Activated naive CD8-positive, alpha-beta T cell treated with anti-CD3 and anti-CD28 coated beads, Interleukin-2, amount 10 ng/mL, durations not matched to agents 7 days and 5 days (primary cell): ENCODE measurements at regions not wholly inside any gene's neighbourhood (a gene's known extent, or its start where the extent isn't known, plus 50 kb on each side); places are given as distances from the start of the nearest gene placed in this dataset.

ENCODE experiments used
- ATAC-seq: fragments of 150-1000 bp; cut with Tn5 transposase; one replicate; pipeline ENCODE4 v1.10.0; 2021; ENCODE audit warnings: low read depth, moderate library complexity
- POLR2A ChIA-PET: fragments of 350-600 bp; sonication (Branson Sonifier 250); formaldehyde crosslinking; loops from one replicate; lab custom pipeline; 2021; ENCODE audit warnings: antibody characterized with exemption; lab: Charles Lee
- DNase-seq: peaks from one replicate; pipeline ENCODE4 v3.0.0; 2021
- H3K27ac Mint-ChIP-seq: one replicate; pipeline ENCODE4 v1.8.0; 2022; ENCODE audit warnings: mild to moderate bottlenecking, mixed read lengths
- H3K27me3 Mint-ChIP-seq: one replicate; pipeline ENCODE4 v1.8.0; 2022; ENCODE audit warnings: mild to moderate bottlenecking, moderate library complexity, mixed read lengths
- H3K36me3 Mint-ChIP-seq: one replicate; pipeline ENCODE4 v1.8.0; 2021; ENCODE audit warnings: mild to moderate bottlenecking, mixed read lengths
- H3K4me1 Mint-ChIP-seq: one replicate; pipeline ENCODE4 v1.8.0; 2021; ENCODE audit warnings: mixed read lengths
- H3K4me3 Mint-ChIP-seq: one replicate; pipeline ENCODE4 v1.8.0; 2022; ENCODE audit warnings: mild to moderate bottlenecking, moderate library complexity, mixed read lengths
- H3K9me3 Mint-ChIP-seq: one replicate; pipeline ENCODE4 v1.8.0; 2021; ENCODE audit warnings: mixed read lengths

DNA sequence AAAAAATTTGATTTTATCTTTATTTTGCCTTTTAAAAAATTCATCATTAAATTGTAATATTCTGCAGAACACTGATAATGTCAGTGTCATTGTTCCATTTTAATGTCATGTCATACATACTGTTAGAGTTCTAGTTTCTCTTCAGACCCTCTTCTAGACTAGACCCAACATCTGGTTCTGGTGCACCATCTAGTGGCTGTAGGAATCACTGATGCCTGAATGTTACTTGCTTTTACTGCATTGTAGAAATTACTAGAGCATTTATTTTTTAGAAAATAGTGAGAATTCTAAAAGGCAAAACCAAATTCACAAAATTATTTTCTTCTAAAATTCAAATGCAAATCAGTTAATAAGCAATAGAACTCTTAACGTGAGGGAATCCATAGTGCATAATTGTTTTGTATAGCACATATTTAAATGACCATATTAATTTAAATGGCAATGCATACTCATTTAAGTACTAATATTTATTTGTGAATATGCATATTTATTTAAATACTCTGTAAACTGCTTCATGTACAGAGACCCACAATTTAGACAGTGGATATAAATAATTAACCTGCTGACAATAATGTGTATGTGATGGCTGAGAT lies 425.7 kb downstream of the KLF12 start:
- DNase-seq (no peak), ATAC-seq (peak; percentile 90)
- H3K4me1 Mint-ChIP-seq: peaks cover 21% of the 10 kb centered on the region
- H3K9me3 Mint-ChIP-seq: no peaks in the 10 kb centered on the region
- POLR2A ChIA-PET: no interaction called here
- no peaks in the 10 kb centered on the region for H3K27me3 Mint-ChIP-seq
- H3K27ac Mint-ChIP-seq: no peak overlapping the region
- H3K4me3 Mint-ChIP-seq: no peak overlapping the region
- peaks cover 37% of the 10 kb centered on the region for H3K36me3 Mint-ChIP-seq

DNA sequence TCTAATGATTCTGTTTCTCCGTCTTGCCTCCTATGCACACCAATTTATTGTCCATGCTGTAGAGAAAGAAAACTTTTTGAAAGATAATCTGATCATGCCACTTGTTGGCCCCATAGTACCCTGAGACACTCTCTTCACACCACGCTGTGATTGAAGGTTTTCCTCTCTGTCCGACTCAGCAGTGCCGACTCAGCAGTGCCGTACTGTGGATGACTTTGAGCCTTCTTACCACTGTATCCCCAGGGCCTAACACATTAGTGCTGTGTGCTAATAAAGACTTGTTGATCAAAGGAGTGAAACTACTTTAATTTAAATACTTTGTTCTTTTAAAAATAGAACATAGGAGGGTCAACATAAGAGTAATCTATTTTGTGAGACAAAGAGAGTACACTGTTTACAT lies 429.6 kb downstream of the KLF12 start:
- H3K4me1 Mint-ChIP-seq: peaks cover 41% of the 10 kb centered on the region
- POLR2A ChIA-PET: no interaction called here
- ATAC-seq (no peak), DNase-seq (no peak)
- H3K27ac Mint-ChIP-seq: peak overlapping the region; percentile 61
- H3K36me3 Mint-ChIP-seq: peaks cover 18% of the 10 kb centered on the region
- no peak overlapping the region for H3K4me3 Mint-ChIP-seq
- no peaks in the 10 kb centered on the region for H3K27me3 Mint-ChIP-seq
- H3K9me3 Mint-ChIP-seq: no peaks in the 10 kb centered on the region

DNA sequence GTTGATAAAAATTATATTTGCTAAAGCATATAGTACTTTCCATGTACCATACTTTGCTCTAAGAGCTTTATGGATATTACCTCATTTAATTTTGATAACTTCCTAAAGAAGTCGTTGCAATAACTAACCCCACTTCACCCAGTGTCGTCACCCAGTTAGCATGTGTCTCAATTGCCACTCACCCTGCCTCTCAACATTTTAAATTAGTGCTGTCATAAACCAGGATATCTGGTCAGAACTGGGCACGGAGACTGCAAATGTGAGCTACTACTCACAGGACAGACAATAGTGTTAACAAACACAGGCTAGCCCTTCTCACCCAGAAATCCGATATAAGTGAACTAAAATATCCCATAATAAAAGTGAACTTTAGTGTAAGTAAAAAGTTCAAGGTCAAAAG lies 430.6 kb downstream of the KLF12 start:
- peaks cover 24% of the 10 kb centered on the region for H3K36me3 Mint-ChIP-seq
- peaks cover 4% of the 10 kb centered on the region for H3K9me3 Mint-ChIP-seq
- H3K4me3 Mint-ChIP-seq: no peak overlapping the region
- H3K4me1 Mint-ChIP-seq: peaks cover 48% of the 10 kb centered on the region
- DNase-seq (no peak), ATAC-seq (no peak)
- POLR2A ChIA-PET: no interaction called here
- no peaks in the 10 kb centered on the region for H3K27me3 Mint-ChIP-seq
- H3K27ac Mint-ChIP-seq: peak overlapping the region; percentile 17

DNA sequence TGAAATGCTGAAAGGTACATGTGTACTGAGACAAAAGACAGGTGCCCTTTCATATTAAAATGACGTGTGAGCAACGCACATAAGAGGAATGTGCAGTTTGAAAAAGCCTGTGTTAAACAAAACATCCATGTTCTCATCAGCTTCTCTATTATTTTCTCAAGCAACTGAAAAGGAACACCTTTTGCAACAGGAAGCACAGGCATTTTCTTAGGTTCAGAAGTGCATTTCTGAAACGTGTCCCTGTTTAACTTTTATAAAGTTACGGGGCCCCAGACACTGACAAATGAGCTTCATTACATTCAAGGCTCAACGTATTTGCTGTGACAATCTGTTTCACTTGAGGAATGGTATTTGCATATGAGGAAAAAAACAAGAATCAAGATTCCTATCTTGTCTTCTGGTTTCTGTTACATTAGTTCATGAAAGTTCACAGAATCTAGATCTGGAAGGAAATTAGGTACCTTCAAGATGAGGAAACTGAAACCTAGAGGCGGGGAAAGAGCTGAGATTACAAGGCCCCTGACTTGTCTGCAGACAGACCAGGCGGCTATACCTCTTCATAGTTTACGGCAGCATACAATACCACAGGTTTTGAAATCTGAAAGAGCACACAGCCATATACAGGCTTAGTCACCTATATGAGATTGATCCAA lies 431.7 kb downstream of the KLF12 start:
- H3K4me1 Mint-ChIP-seq: peaks cover 47% of the 10 kb centered on the region
- peak overlapping the region; percentile 91 for H3K27ac Mint-ChIP-seq

DNA sequence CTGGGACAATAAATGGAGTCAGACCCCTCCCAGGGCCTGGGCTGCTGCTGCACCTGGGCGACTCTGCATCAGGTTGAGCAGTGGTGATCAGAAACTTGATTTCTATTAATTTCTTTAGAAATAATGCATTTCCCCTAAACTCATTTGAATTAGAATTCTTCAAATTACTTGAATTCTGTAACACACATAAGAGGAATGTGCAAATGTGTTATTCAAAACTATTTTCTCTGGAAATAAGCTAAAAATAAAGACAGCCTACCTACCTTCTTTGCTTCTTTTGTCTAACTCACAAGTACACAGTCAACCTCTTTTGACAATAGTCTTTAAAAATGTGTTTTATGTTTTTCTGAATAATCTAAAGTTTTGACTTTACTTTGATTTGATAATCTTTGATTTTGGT lies 433.0 kb downstream of the KLF12 start:
- DNase-seq (no peak), ATAC-seq (no peak)
- POLR2A ChIA-PET: interaction anchor here (0.7 to 2.1 kb wide), 4 partner anchors 10 to 75 kb away, joined by 3 to 7 read pairs (median 6); no protein-coding TSS in a partner anchor
- no peak overlapping the region for H3K27ac Mint-ChIP-seq
- peaks cover 32% of the 10 kb centered on the region for H3K36me3 Mint-ChIP-seq
- H3K4me3 Mint-ChIP-seq: no peak overlapping the region
- peaks cover 51% of the 10 kb centered on the region for H3K4me1 Mint-ChIP-seq
- H3K27me3 Mint-ChIP-seq: no peaks in the 10 kb centered on the region
- H3K9me3 Mint-ChIP-seq: peaks cover 5% of the 10 kb centered on the region

More for the DNA sequence above, 431.7 kb downstream of the KLF12 start:
- peak; percentile 99 for ATAC-seq
- Mint-ChIP-seq H3K36me3 (peaks cover 28% of the 10 kb centered on the region), H3K9me3 (peaks cover 5% of the 10 kb centered on the region), H3K4me3 (peak overlapping the region; percentile 78), H3K27me3 (no peaks in the 10 kb centered on the region)
- DNase-seq: no peak
- POLR2A ChIA-PET: interaction anchor here (0.6 to 1.7 kb wide), 7 partner anchors 12 to 1624 kb away, joined by 3 to 10 read pairs (median 4); partner anchors contain the start of gene KLF5

DNA sequence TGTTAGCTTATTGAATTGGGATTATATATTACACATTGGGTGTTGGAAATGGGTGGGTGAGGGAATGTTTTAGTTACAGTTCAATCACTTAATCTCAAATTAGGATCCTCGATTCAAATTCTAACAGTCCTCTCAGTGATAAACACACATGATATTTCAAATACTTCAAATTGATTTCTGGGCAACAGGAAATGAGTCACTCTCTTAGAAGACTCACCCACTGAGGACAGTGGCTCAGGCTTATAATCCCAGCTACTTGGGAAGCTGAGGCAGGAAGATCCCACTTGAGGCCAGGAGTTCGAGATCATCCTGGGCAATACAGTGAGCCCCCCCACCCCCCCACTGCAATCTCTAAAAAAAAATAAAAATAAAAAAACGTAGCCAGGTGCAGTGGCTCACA lies 435.3 kb downstream of the KLF12 start:
- no peak overlapping the region for H3K4me3 Mint-ChIP-seq
- H3K27ac Mint-ChIP-seq: peak overlapping the region; percentile 16
- no peaks in the 10 kb centered on the region for H3K27me3 Mint-ChIP-seq
- H3K36me3 Mint-ChIP-seq: peaks cover 37% of the 10 kb centered on the region
- H3K9me3 Mint-ChIP-seq: peaks cover 5% of the 10 kb centered on the region
- peaks cover 44% of the 10 kb centered on the region for H3K4me1 Mint-ChIP-seq
- DNase-seq: no peak
- no peak for ATAC-seq
- POLR2A ChIA-PET: interaction anchor here (1.4 kb wide), 1 partner anchor 73 kb away, joined by 4 read pairs; no protein-coding TSS in a partner anchor

DNA sequence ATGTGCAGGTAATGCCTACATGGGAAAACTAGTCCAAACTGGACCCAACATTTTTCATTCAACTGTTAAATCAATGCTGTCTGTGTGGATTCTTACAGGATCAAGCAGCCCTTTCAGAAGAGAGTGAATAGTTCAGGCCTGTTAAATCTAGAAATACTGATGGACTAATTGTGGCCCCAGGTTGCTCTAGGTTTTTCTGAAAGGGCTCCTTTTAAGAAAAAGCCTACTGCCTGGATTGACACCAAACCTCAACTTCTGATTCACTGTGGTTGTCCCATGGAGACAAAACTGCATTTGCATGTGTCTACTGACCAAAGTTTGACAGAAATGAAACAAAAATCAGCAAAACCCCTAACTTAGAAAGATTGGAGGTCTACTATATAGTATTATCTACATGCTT lies 437.0 kb downstream of the KLF12 start:
- Mint-ChIP-seq H3K27me3 (no peaks in the 10 kb centered on the region), H3K36me3 (peaks cover 35% of the 10 kb centered on the region), H3K4me1 (peaks cover 31% of the 10 kb centered on the region), H3K4me3 (no peak overlapping the region), H3K9me3 (peaks cover 5% of the 10 kb centered on the region), H3K27ac (peak overlapping the region; percentile 63)
- DNase-seq (no peak), ATAC-seq (peak; percentile 19)
- POLR2A ChIA-PET: no interaction called here

DNA sequence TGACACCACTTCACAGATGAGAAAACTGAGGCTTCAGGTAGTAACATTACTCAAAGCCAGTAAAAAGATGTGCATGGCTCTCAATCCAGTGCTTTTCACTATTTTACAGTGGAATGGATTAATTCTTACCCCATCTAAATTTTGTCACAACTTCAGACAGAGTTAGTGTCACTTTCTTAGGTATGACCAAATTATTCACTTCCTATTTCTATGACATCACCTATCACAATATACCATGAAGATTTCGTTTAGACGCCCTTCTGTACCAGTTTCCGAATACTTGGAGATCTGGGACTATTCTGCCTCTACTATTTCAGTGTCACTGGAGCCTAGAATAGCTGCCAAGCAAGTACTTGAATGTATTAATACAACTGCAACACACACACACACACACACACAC lies 437.5 kb downstream of the KLF12 start:
- Mint-ChIP-seq H3K4me3 (no peak overlapping the region), H3K27me3 (no peaks in the 10 kb centered on the region), H3K9me3 (peaks cover 5% of the 10 kb centered on the region), H3K27ac (no peak overlapping the region), H3K36me3 (peaks cover 35% of the 10 kb centered on the region), H3K4me1 (peaks cover 26% of the 10 kb centered on the region)
- no peak for DNase-seq
- ATAC-seq: no peak
- POLR2A ChIA-PET: no interaction called here

DNA sequence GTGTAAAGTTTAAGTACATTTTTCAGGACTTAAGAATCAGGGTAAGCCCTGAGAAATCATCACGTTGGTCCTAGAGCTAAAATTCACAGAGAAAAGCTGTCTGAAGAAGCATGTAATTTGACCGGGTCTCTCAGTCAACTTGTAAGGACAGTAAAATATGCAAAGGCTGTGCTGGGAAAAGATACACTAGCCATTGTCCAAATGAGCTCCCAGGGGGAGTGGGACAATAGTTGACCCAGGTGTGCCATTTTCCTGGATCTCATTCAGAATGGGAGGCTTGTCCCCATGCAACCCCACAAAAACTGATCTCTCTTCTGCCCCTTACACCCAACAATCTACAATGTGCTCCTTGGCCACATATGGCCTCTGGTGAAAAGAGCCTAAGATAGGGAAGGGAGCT lies 437.9 kb downstream of the KLF12 start:
- DNase-seq (no peak), ATAC-seq (no peak)
- Mint-ChIP-seq H3K9me3 (peaks cover 5% of the 10 kb centered on the region), H3K4me1 (peaks cover 24% of the 10 kb centered on the region), H3K27ac (no peak overlapping the region), H3K4me3 (no peak overlapping the region), H3K36me3 (peaks cover 35% of the 10 kb centered on the region), H3K27me3 (no peaks in the 10 kb centered on the region)
- POLR2A ChIA-PET: no interaction called here

DNA sequence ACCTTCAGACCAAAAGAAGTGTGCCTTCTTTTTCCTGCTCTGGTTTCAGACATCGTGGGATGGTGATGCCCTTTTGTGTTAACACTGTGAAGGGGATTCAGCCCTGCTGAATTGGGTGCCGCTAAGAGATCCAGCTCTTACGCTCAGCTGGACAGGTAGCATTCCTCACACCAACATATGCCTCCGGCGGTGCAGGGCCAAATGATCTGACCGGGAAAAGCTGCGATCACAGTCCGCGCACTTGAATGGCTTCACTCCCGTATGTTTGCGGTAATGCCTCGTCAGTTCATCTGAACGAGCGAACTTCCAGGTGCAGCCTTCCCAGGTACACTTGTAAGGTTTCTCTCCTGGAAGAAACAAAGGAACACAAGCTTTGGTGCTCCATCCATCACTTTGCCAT lies 438.9 kb downstream of the KLF12 start:
- Mint-ChIP-seq H3K4me1 (peaks cover 20% of the 10 kb centered on the region), H3K27ac (no peak overlapping the region), H3K36me3 (peaks cover 35% of the 10 kb centered on the region), H3K4me3 (no peak overlapping the region), H3K27me3 (no peaks in the 10 kb centered on the region), H3K9me3 (peaks cover 5% of the 10 kb centered on the region)
- DNase-seq (no peak), ATAC-seq (no peak)
- POLR2A ChIA-PET: no interaction called here

DNA sequence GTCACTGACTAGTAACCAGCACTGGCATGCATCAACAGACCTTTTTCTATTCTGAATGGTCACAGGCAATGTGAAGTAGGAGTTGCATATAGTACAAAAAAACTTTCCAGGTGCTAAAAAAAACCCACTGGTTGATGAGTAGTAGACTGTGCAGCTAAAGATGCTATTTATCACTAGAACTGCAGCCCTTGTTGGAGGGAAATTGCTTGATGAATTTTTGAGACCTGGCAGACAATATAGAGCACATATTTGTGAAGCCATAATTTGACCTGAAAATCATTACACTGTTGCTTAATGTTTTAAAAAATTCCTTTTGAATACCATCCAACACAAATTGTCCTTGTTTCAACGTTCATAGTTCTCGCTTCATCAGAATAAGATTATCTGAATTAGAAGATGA lies 441.0 kb downstream of the KLF12 start:
- H3K36me3 Mint-ChIP-seq: peaks cover 40% of the 10 kb centered on the region
- no peak overlapping the region for H3K27ac Mint-ChIP-seq
- H3K9me3 Mint-ChIP-seq: peaks cover 1% of the 10 kb centered on the region
- H3K4me1 Mint-ChIP-seq: peaks cover 12% of the 10 kb centered on the region
- no peaks in the 10 kb centered on the region for H3K27me3 Mint-ChIP-seq
- DNase-seq (no peak), ATAC-seq (no peak)
- H3K4me3 Mint-ChIP-seq: no peak overlapping the region
- POLR2A ChIA-PET: no interaction called here

DNA sequence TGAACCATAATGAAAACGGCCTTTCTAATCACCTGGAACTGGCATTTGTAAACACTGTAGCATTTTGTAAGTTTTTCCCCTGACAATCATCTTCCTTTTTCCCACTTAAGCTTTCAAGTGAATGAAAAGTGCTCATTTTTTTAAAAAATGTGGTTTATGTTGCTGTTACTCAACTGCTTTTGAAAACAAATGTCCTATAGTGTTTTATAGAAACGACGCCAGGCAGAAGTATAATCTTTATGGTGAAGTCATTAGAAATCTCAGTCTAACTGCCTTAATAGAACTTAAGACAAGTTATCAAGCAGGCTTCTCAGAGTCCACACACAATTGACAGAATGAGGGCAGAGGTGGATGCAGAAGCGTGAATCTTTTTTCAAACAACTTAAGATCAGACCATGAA lies 442.3 kb downstream of the KLF12 start:
- Mint-ChIP-seq H3K27ac (no peak overlapping the region), H3K36me3 (peaks cover 30% of the 10 kb centered on the region), H3K4me1 (peaks cover 6% of the 10 kb centered on the region), H3K9me3 (no peaks in the 10 kb centered on the region), H3K27me3 (no peaks in the 10 kb centered on the region), H3K4me3 (no peak overlapping the region)
- DNase-seq (no peak), ATAC-seq (no peak)
- POLR2A ChIA-PET: no interaction called here

DNA sequence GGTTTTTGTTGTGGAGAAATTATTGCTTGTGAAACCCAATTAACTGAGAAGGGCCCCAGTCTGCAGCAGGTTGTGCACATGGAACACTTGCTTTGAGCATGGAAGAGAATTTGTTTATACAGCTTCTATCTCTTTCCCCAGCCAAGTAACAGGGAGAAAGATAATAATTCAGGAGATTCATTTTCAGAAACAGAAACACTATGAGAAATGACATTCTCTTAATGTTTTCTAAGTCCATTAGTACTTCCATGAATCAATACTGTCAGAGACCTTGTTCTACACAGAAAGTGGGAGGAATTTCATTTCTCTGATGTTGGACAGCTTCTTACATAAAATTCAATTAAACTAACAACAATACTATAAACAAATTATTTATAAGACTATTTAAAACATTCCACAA lies 446.3 kb downstream of the KLF12 start:
- Mint-ChIP-seq H3K27ac (no peak overlapping the region), H3K36me3 (peaks cover 17% of the 10 kb centered on the region), H3K4me3 (no peak overlapping the region), H3K9me3 (no peaks in the 10 kb centered on the region), H3K27me3 (no peaks in the 10 kb centered on the region), H3K4me1 (peaks cover 7% of the 10 kb centered on the region)
- ATAC-seq: no peak
- POLR2A ChIA-PET: no interaction called here
- no peak for DNase-seq

DNA sequence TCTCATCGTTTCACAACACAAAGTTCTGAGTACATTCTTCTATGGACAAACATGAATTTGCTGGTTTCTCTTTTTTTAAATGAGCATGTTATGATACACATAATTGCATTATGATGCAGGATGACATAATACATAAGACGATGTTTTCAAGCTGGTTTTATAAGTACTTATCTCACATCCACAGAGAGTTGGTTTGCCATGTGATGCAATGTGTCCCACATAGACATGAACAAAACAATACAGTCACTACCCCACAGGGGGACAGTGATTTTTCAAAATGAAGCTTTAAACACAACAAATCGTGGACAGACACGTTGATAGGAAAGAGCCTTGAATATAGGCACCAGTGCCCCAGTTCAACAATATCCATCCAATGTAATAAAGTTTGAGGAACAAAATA lies 447.1 kb downstream of the KLF12 start:
- Mint-ChIP-seq H3K36me3 (peaks cover 20% of the 10 kb centered on the region), H3K9me3 (no peaks in the 10 kb centered on the region), H3K4me1 (peaks cover 7% of the 10 kb centered on the region), H3K27me3 (no peaks in the 10 kb centered on the region), H3K4me3 (no peak overlapping the region), H3K27ac (no peak overlapping the region)
- ATAC-seq (no peak), DNase-seq (no peak)
- POLR2A ChIA-PET: no interaction called here
